Spleen (tissue), 11 donors: ENCODE measurements at regions not wholly inside any gene's neighbourhood (a gene's known extent, or its start where the extent isn't known, plus 50 kb on each side); places are given as distances from the start of the nearest gene placed in this dataset.

Experiments
- DNase-seq: peaks from one replicate; pipeline ENCODE4 v3.0.0-alpha.2; 2020
- H3K27ac ChIP-seq, 8 donors: fragments of 200-600 bp; sonication (generic) in 7 of 8; 1 replicate in 4 of 8; 2 replicates in 4 of 8; pipeline versions ENCODE4 v1.5.0 to v1.8.0; 2016 to 2021; ENCODE audit warnings: inconsistent platforms in 4 of 8, mild to moderate bottlenecking in 4 of 8, moderate library complexity in 1 of 8
- H3K27me3 ChIP-seq, 7 donors: fragments of 200-600 bp; sonication (generic) in 6 of 7; replicated peaks in 1 of 7; 1 replicate in 4 of 7; 2 replicates in 3 of 7; pipeline versions ENCODE4 v1.5.0 to v1.8.0; 2016 to 2021; ENCODE audit warnings: inconsistent platforms in 3 of 7, mild to moderate bottlenecking in 1 of 7
- H3K36me3 ChIP-seq, 6 donors: fragments of 200-600 bp; sonication (generic) in 5 of 6; 1 replicate in 4 of 6; 2 replicates in 2 of 6; pipeline versions ENCODE4 v1.5.0 to v1.8.0; 2016 to 2021; ENCODE audit warnings: inconsistent platforms in 2 of 6
- H3K4me1 ChIP-seq, 6 donors: fragments of 200-600 bp; sonication (generic) in 5 of 6; 1 replicate in 3 of 6; 2 replicates in 3 of 6; pipeline versions ENCODE4 v1.5.0 to v1.8.0; 2016 to 2021; ENCODE audit warnings: inconsistent platforms in 3 of 6
- H3K4me3 ChIP-seq, 8 donors: fragments of 200-600 bp; sonication (generic) in 7 of 8; 1 replicate in 4 of 8; 2 replicates in 4 of 8; pipeline versions ENCODE4 v1.5.0 to v1.8.0; 2016 to 2021; ENCODE audit warnings: inconsistent platforms in 4 of 8, mild to moderate bottlenecking in 4 of 8, moderate library complexity in 2 of 8
- H3K9me3 ChIP-seq, 8 donors: fragments of 200-600 bp; sonication (generic) in 7 of 8; 1 replicate in 4 of 8; 2 replicates in 4 of 8; pipeline versions ENCODE4 v1.5.0 to v1.8.0; 2016 to 2021; ENCODE audit warnings: inconsistent platforms in 4 of 8
- CTCF ChIP-seq, 11 experiments: fragments of 200-600 bp in 7 of 11; fragments of 450-650 bp in 4 of 11; sonication (generic) in 4 of 11; IDR thresholded peaks in 8 of 11; conservative IDR thresholded peaks in 3 of 11; 1 replicate in 7 of 11; 2 replicates in 4 of 11; pipeline versions ENCODE4 v1.4.0 to v1.8.0; 2016 to 2021; ENCODE audit warnings: antibody characterized with exemption in 11 of 11, inconsistent platforms in 4 of 11, mild to moderate bottlenecking in 1 of 11
- POLR2A ChIP-seq, 3 donors: fragments of 450-650 bp; IDR thresholded peaks; one replicate each; pipeline ENCODE4 v1.5.1; 2017; ENCODE audit warnings: antibody characterized with exemption in 3 of 3, mild to moderate bottlenecking in 1 of 3
- POLR2AphosphoS5 ChIP-seq, 3 donors: sonication (generic); formaldehyde crosslinking; IDR thresholded peaks; one replicate each; pipeline ENCODE4 v1.5.1; 2017; ENCODE audit warnings: antibody characterized with exemption in 3 of 3
- WGBS, 5 donors: extraction: QIAGEN DNeasy Blood & Tissue Kit in 3 of 5; methylation state at CpG; one replicate each; pipeline versions ENCODE4 v1.1.5 to v1.1.7; 2013 to 2018; 5-methylcytosine and 5-hydroxymethylcytosine counted together
- intact Hi-C: fragments of 100-400 bp; cut with DNase I; formaldehyde crosslinking; loops from one replicate; pipeline ENCODE4 v1.15.0; 2023; ENCODE audit warnings: low total_unique reads
- donor health status: healthy with polysubstance abuse.
- donor health status: DM: no; HTN: no; CAD: no; lungs with moderate emphysema.
- donor health status: DM: no; HTN: no; CAD: no.
- donor health status: Bipolar disorder and iron deficiency.
- donor health status: healthy.
- donor health status: DM: no; HTN: no; CAD: no.
- donor health status: DM: yes; HTN: yes; CAD: no.

GRCh38 chr6:90976341-90976740, 389.5 kb upstream of the MAP3K7 start:
- TF ChIP-seq POLR2A (IDR thresholded peaks at IDR 0.05) (no peak), POLR2AphosphoS5 (IDR thresholded peaks at IDR 0.05) (no peak), CTCF (IDR thresholded peaks at IDR 0.05 in 8 of 11, conservative IDR thresholded peaks at IDR 0.05 in 3 of 11) (no peak)
- Histone ChIP-seq H3K9me3 (no peaks in the 10 kb centered on the region), H3K27ac (no peak overlapping the region), H3K4me1 (no peaks in the 10 kb centered on the region), H3K36me3 (no peaks in the 10 kb centered on the region), H3K4me3 (no peak overlapping the region), H3K27me3 (no peaks in the 10 kb centered on the region)
- intact Hi-C loops, result no loop called here
- DNase-seq, result no peak
- 84 to 96% (median 90%) methylated on average over 2 of the region's 2 CpGs for WGBS, 5 donors

GRCh38 chr6:90975741-90976140, 388.9 kb upstream of the MAP3K7 start:
- intact Hi-C loops, result no loop called here
- WGBS, 5 donors, result 66 to 84% (median 76%) methylated on average over 2 of the region's 2 CpGs

GRCh38 chr6:90973188-90973587, 386.3 kb upstream of the MAP3K7 start:
- no peaks in the 10 kb centered on the region for H3K9me3 ChIP-seq
- no peaks in the 10 kb centered on the region for H3K27me3 ChIP-seq
- no peak overlapping the region for H3K4me3 ChIP-seq
- H3K36me3 ChIP-seq, result no peaks in the 10 kb centered on the region
- H3K27ac ChIP-seq, result no peak overlapping the region
- intact Hi-C loops, result no loop called here
- H3K4me1 ChIP-seq, result no peaks in the 10 kb centered on the region
- TF ChIP-seq POLR2AphosphoS5 (IDR thresholded peaks at IDR 0.05) (no peak), CTCF (IDR thresholded peaks at IDR 0.05 in 8 of 11, conservative IDR thresholded peaks at IDR 0.05 in 3 of 11) (no peak), POLR2A (IDR thresholded peaks at IDR 0.05) (no peak)
- DNase-seq, result no peak

More at GRCh38 chr6:90975741-90976140, 388.9 kb upstream of the MAP3K7 start:
- Histone ChIP-seq H3K9me3 (no peaks in the 10 kb centered on the region), H3K27ac (no peak overlapping the region), H3K36me3 (no peaks in the 10 kb centered on the region), H3K4me1 (no peaks in the 10 kb centered on the region), H3K27me3 (no peaks in the 10 kb centered on the region), H3K4me3 (no peak overlapping the region)
- DNase-seq, result no peak
- no peak for TF ChIP-seq CTCF (IDR thresholded peaks at IDR 0.05 in 8 of 11, conservative IDR thresholded peaks at IDR 0.05 in 3 of 11)
- TF ChIP-seq POLR2A (IDR thresholded peaks at IDR 0.05), result no peak
- no peak for TF ChIP-seq POLR2AphosphoS5 (IDR thresholded peaks at IDR 0.05)

GRCh38 chr6:90970672-90971071, 383.8 kb upstream of the MAP3K7 start:
- Histone ChIP-seq H3K4me1 (no peaks in the 10 kb centered on the region), H3K27me3 (no peaks in the 10 kb centered on the region), H3K27ac (no peak overlapping the region), H3K9me3 (no peaks in the 10 kb centered on the region), H3K4me3 (no peak overlapping the region), H3K36me3 (no peaks in the 10 kb centered on the region)
- TF ChIP-seq POLR2AphosphoS5 (IDR thresholded peaks at IDR 0.05) (no peak), POLR2A (IDR thresholded peaks at IDR 0.05) (no peak), CTCF (IDR thresholded peaks at IDR 0.05 in 8 of 11, conservative IDR thresholded peaks at IDR 0.05 in 3 of 11) (no peak)
- DNase-seq, result no peak
- intact Hi-C loops, result no loop called here
